Activated CD8-positive, alpha-beta memory T cell treated with anti-CD3 and anti-CD28 coated beads, Interleukin-2, amount 50 U/mL, for 24 hours (primary cell): ENCODE measurements at regions not wholly inside any gene's neighbourhood (a gene's known extent, or its start where the extent isn't known, plus 50 kb on each side); places are given as distances from the start of the nearest gene placed in this dataset.
"Not testable (repeated sequence)": the region's sequence is repeated elsewhere in the genome, so short reads cannot be mapped to it uniquely, and the experiment has no call there.

Source experiments
- DNase-seq: peaks from one replicate; pipeline ENCODE4 v3.0.0-alpha.2; 2020; ENCODE audit errors: extremely low read depth

DNA sequence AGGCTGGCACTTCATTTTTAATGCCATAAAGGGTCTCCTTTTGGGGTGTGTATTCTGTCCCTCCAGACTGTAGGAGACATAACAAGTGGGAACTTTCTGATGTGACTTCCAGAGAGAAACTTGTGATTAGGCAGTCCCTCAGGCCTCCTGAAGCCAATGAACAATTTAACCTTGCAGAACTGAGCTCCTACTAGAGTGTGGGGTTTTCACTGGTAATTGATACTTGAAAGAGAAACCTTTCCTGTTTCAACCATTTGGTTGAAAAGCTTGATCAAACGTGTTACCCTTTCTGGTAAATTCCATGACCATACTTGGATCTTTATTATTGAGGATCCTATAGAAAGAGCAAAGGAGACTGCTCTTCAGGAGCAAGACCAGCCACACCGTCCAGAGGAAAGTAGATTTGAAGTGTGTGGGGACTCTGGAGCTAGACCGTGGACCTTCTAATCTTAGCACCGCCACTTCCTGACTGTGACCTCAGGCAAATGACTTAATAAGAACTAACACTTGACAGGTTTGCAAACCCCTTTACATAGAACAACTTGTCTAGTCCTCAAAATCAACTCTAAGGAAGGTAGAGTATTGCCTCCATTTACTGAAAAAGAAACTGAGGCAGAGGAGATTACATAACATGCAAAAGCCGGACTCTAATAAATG, 69.9 kb upstream of the GDNF start:
- not testable (repeated sequence) for DNase-seq

DNA sequence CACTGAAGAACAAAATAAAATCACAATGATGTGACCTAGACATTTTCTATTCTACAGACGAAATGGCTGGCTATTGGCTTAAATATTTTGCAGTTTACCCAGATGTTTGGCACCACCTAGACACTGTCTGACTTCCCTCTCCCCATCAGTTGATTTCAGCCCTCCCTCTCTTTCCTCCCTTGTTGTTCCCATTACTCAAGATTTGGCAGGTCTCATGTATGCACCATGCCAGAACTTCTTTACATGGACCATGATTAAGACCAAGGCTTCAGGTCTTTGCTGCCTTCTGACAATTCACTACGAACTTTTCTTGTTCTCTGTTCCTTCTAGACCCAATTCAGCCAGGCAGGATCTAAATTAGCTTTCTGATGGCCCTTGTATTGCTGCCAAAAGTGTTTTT, 66.6 kb upstream of the GDNF start:
- no peak for DNase-seq

DNA sequence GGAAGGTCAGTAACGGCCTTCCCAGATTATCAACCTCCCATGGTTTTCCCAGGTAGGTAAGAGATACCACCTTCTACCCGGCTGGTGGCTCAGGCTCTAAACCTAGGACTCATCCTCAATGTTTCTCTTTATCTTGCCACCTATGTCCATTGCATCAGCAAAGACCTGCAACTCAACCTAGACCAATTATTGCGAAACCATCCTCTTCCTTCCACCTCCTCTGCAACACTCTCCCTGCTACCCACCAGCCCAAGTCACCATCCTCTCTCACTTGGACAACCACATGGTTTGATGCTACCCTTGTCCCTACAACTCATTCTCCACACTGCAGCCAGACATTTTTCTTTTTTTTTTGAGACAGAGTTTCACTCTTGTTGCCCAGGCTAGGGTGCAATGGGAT, 65.4 kb upstream of the GDNF start:
- no peak for DNase-seq

DNA sequence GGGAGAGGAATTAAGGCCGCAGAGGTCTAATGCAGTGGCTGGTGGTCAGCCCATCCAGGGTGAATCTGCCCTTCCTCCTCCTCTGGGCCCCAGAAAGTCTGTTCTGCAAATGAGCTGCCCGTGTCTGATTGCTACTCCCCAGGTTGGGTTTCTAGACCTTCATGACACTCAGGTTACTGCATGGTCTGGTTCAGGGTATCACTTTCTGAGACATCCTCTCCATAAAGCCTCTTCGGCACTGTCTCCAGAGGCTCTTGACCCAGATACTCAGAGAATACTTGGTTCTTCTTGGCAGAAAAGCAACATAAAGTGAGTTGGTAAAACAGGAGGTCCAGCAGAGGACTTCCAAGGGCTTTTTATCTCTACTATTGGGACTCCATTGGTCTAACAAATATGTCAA, 62.5 kb upstream of the GDNF start:
- no peak for DNase-seq

DNA sequence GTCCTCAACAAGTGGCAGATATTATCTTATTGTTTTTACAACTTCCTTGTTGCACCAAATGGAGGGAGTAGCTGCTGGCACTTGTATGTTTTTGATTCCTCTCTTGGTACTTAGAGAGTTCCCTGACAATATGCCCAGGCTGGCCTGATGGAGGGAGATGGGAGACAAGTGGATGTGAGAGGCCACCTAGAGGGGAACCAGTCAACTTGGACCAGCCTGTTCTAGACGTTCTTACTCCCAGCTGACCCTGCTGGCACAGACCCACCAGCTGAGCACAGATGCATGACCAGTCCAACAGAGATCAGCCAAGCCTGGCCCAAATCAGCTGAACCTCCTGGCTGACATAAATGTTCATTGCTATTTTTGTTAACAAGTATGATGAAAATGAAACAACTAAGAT, 60.9 kb upstream of the GDNF start:
- DNase-seq = no peak

DNA sequence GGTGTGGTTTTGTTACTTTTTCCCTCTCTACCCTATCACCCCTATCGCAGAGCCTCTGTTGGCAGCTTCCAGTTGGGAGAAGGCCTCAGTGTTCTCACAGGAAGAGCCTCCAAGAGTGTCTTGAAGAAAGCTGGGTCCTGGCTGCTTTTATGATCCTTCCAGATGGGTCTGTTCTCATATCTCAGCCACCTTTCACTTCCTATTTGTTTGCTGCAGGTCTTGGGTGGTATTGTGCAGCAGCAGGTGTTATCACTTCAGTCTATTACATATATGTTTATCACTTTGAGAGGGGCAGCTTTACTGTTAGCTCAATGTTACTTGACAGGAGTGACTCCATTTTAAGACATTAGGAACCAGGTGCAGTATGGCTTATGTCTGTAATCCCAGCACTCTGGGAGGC, 59.2 kb upstream of the GDNF start:
- DNase-seq = no peak

DNA sequence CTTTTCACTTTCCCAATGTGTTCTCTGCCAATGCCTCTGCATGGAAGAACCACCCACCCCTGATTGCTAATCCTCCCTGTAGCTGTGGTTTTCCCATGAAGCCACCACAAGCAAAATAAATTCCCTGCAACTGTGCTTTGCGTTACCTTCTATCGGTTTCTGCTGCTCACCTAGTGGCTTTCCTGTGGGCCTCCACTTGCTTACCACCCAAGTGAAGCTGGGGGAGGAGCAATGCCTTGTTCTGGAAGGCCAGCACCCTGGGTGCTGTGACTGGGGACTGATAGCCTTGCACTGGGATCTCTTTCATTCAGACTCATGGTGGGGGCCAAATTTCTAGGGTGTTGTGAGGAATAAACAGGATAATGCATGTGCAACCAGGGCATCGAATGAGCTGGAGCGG, 56.3 kb upstream of the GDNF start:
- no peak for DNase-seq

DNA sequence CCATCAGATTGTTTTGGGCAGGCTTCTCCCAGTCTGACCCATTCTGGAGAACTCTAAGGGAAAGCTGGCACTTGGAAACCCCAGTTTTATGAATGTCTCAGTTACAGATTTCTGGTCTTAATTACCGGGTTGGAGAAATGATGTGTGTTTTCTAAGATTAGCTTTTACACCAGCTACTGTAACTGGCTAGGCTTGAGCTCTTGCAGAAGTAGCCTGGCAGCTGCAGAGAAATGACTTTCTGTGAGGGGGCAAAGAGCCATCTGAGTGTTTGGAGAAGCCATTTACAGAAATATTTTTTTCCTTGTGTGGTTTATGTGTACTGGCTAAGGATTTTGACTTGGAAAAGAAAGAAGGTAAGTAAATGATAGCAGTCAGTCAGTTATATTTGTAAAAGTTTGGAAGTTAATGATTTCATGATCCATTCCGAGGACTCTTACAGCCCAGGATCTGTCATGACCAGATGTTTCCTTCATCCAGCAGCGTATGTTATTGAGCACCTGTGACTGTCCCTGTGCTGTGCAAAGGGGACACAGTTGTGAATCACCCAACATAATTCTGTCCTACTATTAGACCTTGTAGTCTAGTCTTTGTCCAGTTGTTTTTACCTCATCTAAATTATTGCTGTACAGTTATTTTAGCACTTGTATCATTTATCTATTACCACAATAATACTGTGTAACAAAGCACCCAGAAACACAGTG, 53.7 kb upstream of the GDNF start:
- no peak for DNase-seq

DNA sequence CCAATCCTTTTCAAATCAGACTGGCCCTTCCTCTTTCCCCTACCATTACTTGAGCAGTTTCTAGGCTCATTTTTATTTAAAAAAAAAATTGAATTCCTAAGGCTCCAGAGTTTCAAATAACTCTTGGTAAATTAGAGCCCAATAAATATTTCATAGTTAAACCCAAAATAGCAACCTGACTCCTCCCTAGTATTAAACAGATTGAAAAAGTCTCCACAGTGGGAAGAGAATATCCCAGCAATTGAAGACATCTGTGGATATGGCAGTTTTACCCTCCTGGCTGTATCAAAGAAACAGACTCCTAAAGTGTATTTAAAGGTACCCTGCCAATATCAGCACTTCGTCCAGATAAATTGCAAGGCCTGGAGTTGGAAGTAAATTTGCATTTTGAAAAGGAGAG, 52.7 kb upstream of the GDNF start:
- DNase-seq = no peak

DNA sequence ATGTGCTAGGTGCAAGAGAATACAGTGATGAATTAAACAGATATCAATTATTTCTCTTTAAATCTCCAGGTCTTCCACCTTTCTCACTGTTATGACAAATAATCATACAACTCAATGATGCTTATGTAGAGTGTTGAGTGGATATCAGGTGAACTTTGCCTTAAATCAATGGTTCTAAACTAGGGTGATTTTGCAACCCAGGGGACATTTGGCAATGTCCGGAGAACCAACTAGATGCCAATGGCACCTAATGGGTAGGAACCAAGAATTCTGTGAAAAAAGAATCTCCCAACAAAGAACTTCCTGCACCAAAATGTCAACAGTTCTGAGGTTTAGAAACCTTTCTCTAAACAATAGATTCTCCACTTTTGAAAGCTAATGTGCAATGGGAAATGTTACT, 52.0 kb upstream of the GDNF start:
- no peak for DNase-seq

DNA sequence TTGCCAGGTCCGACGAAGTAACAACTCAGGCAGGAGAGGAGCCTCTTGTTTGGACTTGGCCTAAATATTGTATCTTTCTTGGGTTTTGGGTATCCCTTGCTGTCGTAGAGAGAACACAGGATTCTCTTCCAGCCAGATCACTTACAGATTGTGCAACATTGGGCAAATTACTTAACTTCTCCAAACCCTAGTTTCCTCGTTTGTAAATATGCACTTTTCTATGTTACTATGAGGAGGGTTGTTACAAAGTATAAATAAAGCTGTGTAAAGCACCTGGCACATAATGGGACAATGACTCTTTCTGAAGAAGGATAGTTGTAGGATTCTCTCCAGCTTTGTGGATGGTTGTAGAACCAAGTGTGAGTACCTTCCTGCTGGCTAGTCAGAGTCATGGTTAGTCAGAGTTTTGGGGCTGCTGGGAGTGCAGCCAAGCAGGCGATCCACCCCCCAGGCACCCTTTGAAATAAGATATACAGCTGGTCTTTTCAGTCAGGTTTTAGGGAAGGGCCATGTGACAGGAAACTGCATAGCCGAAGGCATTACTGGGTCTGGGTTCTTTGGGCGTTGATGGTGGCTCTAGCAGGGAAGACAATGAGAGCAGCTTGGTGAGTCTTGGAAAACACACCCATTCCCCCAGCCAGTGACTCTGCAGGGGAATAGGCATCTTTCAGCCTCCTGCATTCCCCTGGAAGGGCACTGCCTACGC, 49.9 kb upstream of the GDNF start:
- DNase-seq = no peak
